ENCODE measurements at regions not wholly inside any gene's neighbourhood (a gene's known extent, or its start where the extent isn't known, plus 50 kb on each side); places are given as distances from the start of the nearest gene placed in this dataset.

DNA sequence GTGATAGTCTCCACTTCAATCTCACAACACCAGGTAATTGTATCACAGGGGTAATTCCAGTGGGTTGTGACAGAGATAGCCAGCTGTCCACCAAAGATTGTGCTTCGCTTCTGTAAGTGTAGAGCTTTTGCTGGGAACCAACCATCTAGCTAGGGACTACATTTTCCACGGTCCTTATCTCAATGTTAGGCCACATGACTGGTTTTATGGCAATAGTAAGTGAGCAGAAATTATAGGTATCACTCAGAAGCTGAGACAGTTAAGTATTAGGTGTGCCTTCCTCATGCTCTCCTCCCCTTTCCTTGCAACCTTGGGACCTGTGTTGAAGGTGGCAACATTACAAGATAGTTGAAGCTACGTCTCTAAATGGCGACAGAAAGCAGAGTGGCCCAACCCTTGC, 108.8 kb upstream of the NALF2 start:
- no peaks in the 10 kb centered on the region for H3K4me1 ChIP-seq (ENCODE audit: control insufficient read depth in 1 of 2, insufficient read depth in 1 of 2, low read depth in 1 of 2, low read length in 1 of 2)
- no peak for TF ChIP-seq CTCF (IDR thresholded peaks at IDR 0.05)
- H3K4me3 ChIP-seq (ENCODE audit: low read depth in 1 of 2, low read length in 1 of 2): no peak overlapping the region
- no peaks in the 10 kb centered on the region for H3K9me3 ChIP-seq
- H3K27me3 ChIP-seq: no peaks in the 10 kb centered on the region
- H3K27ac ChIP-seq: no peak overlapping the region
- H3K36me3 ChIP-seq: no peaks in the 10 kb centered on the region

DNA sequence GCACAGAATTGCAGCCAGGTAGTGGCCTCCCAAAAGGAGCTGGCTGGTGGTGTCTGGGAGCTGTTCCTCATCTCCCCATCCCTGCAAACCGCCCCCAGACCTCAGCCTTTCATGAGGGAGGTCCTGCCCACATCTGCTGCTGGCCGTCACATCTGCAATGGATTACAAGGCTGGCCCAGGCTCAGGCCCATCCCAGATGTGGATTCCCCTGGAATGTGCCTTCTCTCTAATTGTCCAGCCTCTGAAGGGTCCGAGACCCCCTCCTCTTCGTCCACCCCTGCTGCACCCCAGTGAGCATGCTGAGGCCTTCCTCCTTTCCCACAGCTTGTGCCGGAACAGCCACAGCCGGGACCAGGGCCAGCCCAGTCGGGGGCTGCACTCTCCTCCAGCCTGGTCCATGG, 115.0 kb upstream of the NALF2 start:
- Histone ChIP-seq H3K27ac (no peak overlapping the region), H3K27me3 (no peaks in the 10 kb centered on the region), H3K4me3 (ENCODE audit: low read depth in 1 of 2, low read length in 1 of 2) (no peak overlapping the region), H3K36me3 (no peaks in the 10 kb centered on the region), H3K9me3 (no peaks in the 10 kb centered on the region), H3K4me1 (ENCODE audit: control insufficient read depth in 1 of 2, insufficient read depth in 1 of 2, low read depth in 1 of 2, low read length in 1 of 2) (no peaks in the 10 kb centered on the region)
- TF ChIP-seq CTCF (IDR thresholded peaks at IDR 0.05): no peak

DNA sequence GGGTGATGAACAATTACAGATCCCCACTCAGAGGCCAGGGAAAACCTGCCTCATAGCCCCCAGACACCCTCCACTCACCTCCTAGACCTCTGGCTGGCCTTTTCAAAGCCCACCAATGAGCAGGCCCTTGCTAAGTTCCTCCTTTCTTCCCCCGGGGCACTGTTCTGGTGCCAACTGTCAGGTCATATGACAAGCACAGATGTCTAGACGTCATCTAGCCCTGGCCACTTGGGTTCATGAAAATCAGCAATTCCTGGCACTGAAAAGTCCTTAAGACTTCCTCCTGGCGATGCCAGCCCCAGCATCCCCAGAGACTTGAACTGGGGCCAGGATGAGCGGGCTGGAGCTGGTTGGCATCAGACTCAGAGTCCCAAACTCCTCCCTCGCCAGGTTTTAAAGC, 115.6 kb upstream of the NALF2 start:
- H3K4me1 ChIP-seq (ENCODE audit: control insufficient read depth in 1 of 2, insufficient read depth in 1 of 2, low read depth in 1 of 2, low read length in 1 of 2): no peaks in the 10 kb centered on the region
- no peaks in the 10 kb centered on the region for H3K27me3 ChIP-seq
- TF ChIP-seq CTCF (IDR thresholded peaks at IDR 0.05): no peak
- H3K36me3 ChIP-seq: no peaks in the 10 kb centered on the region
- no peak overlapping the region for H3K4me3 ChIP-seq (ENCODE audit: low read depth in 1 of 2, low read length in 1 of 2)
- H3K9me3 ChIP-seq: no peaks in the 10 kb centered on the region
- no peak overlapping the region for H3K27ac ChIP-seq

- Histone ChIP-seq H3K27ac (no peak overlapping the region), H3K27me3 (no peaks in the 10 kb centered on the region), H3K4me1 (ENCODE audit: control insufficient read depth in 1 of 2, insufficient read depth in 1 of 2, low read depth in 1 of 2, low read length in 1 of 2) (no peaks in the 10 kb centered on the region), H3K4me3 (ENCODE audit: low read depth in 1 of 2, low read length in 1 of 2) (no peak overlapping the region), H3K36me3 (no peaks in the 10 kb centered on the region), H3K9me3 (no peaks in the 10 kb centered on the region)
- TF ChIP-seq CTCF (IDR thresholded peaks at IDR 0.05): no peak
These were observed 116.3 kb upstream of the NALF2 start for GRCh38 chrX:69387567-69388487.

- H3K9me3 ChIP-seq: no peaks in the 10 kb centered on the region
- H3K4me1 ChIP-seq (ENCODE audit: control insufficient read depth in 1 of 2, insufficient read depth in 1 of 2, low read depth in 1 of 2, low read length in 1 of 2): no peaks in the 10 kb centered on the region
- H3K4me3 ChIP-seq (ENCODE audit: low read depth in 1 of 2, low read length in 1 of 2): no peak overlapping the region
- H3K36me3 ChIP-seq: no peaks in the 10 kb centered on the region
- H3K27ac ChIP-seq: no peak overlapping the region
- TF ChIP-seq CTCF (IDR thresholded peaks at IDR 0.05): no peak
- no peaks in the 10 kb centered on the region for H3K27me3 ChIP-seq
These were observed 117.4 kb upstream of the NALF2 start for GRCh38 chrX:69386681-69387080.

All from neutrophil (primary cell).